ENCODE measurements at regions not wholly inside any gene's neighbourhood (a gene's known extent, or its start where the extent isn't known, plus 50 kb on each side); places are given as distances from the start of the nearest gene placed in this dataset.
"Not testable (repeated sequence)": the region's sequence is repeated elsewhere in the genome, so short reads cannot be mapped to it uniquely, and the experiment has no call there.

DNA sequence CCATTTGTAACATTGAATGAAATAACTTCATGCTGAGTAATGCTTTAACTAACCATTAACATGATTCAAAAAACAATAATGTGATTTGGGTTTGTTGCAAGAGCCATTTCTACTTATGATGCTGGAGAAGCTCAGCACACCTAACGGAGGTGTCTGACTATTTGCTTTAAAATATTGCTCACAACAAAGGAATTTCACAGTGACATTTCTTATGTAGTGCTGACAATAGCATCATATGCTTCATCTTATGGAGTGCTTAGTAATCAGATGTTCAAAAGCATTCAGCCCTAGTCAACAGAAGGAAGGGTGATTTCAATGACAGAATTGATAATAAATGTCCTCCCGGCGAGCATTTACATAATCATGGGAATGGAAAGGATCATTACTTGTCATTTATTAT is 1003.3 kb upstream of the COX7C start:
- DNase-seq (no peak), ATAC-seq (ENCODE audit: low FRiP score in 2 of 2) (no peak)
- Histone ChIP-seq H3K4me1 (no peaks in the 10 kb centered on the region), H3K27me3 (no peaks in the 10 kb centered on the region), H3K9me3 (no peaks in the 10 kb centered on the region), H3K4me3 (no peak overlapping the region), H3K36me3 (no peaks in the 10 kb centered on the region), H3K27ac (no peak overlapping the region)
- TF ChIP-seq EP300 (IDR thresholded peaks at IDR 0.05) = no peak
- TF ChIP-seq, protein P1, sequence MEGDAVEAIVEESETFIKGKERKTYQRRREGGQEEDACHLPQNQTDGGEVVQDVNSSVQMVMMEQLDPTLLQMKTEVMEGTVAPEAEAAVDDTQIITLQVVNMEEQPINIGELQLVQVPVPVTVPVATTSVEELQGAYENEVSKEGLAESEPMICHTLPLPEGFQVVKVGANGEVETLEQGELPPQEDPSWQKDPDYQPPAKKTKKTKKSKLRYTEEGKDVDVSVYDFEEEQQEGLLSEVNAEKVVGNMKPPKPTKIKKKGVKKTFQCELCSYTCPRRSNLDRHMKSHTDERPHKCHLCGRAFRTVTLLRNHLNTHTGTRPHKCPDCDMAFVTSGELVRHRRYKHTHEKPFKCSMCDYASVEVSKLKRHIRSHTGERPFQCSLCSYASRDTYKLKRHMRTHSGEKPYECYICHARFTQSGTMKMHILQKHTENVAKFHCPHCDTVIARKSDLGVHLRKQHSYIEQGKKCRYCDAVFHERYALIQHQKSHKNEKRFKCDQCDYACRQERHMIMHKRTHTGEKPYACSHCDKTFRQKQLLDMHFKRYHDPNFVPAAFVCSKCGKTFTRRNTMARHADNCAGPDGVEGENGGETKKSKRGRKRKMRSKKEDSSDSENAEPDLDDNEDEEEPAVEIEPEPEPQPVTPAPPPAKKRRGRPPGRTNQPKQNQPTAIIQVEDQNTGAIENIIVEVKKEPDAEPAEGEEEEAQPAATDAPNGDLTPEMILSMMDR (IDR thresholded peaks at IDR 0.05) = no peak
- TF ChIP-seq POLR2A (IDR thresholded peaks at IDR 0.05) = no peak
- TF ChIP-seq POLR2AphosphoS5 (IDR thresholded peaks at IDR 0.05) = no peak
- WGBS, 2 donors = 82 to 85% methylated on average over 3 of the region's 3 CpGs

DNA sequence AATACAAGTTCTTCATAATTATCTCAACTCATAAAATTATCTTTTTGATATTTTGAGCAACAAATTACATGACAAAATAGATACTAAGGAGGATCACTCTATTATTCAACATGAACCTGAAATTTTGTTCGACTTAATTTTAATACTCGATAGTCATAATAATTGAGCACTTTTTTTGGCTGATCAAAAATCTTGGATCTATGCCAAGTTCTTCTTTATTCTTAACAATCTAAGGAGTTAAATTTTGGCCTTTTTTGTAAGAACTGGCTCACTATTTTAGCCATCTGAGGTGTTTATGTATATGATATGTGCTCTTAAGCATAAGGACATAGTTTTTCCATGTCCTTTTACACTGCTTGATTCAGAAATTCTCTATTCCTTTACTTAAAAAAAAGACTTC is 996.1 kb upstream of the COX7C start:
- H3K4me3 ChIP-seq = no peak overlapping the region
- H3K36me3 ChIP-seq = no peaks in the 10 kb centered on the region
- no peak for DNase-seq
- no peak overlapping the region for H3K27ac ChIP-seq
- no peak for ATAC-seq (ENCODE audit: low FRiP score in 2 of 2)
- H3K9me3 ChIP-seq = no peaks in the 10 kb centered on the region
- no peaks in the 10 kb centered on the region for H3K27me3 ChIP-seq
- H3K4me1 ChIP-seq = no peaks in the 10 kb centered on the region
- WGBS, 2 donors = 94% methylated on average over 2 of the region's 2 CpGs
- TF ChIP-seq POLR2A (IDR thresholded peaks at IDR 0.05) (no peak), POLR2AphosphoS5 (IDR thresholded peaks at IDR 0.05) (no peak), EP300 (IDR thresholded peaks at IDR 0.05) (no peak)
- TF ChIP-seq, protein P1 (IDR thresholded peaks at IDR 0.05) = no peak

DNA sequence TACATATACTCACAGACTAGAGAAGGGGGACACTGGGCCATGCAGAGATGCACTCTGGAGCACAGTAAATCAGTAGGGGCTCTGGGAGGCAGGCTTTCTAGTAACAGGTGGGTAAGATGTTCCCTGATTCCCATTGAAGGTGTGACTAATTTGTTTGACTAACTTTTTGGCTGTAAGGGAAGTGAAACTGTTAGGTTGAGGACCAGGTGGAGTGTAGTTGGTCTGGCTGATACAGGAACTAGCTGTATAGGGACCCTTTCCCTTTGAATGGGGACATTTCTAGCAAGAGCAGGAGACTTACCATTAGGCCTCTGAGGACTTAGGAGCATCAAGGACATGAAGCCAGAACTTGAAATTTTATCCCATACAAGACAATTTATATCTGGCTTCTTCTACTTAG is 989.6 kb upstream of the COX7C start:
- no peaks in the 10 kb centered on the region for H3K36me3 ChIP-seq
- H3K9me3 ChIP-seq = no peaks in the 10 kb centered on the region
- no peak overlapping the region for H3K4me3 ChIP-seq
- DNase-seq = no peak
- no peak overlapping the region for H3K27ac ChIP-seq
- ATAC-seq (ENCODE audit: low FRiP score in 2 of 2) = no peak
- H3K27me3 ChIP-seq = no peaks in the 10 kb centered on the region
- TF ChIP-seq, protein P1 (IDR thresholded peaks at IDR 0.05) = no peak
- TF ChIP-seq EP300 (IDR thresholded peaks at IDR 0.05) = no peak
- TF ChIP-seq POLR2AphosphoS5 (IDR thresholded peaks at IDR 0.05) = no peak
- TF ChIP-seq POLR2A (IDR thresholded peaks at IDR 0.05) = no peak
- no peaks in the 10 kb centered on the region for H3K4me1 ChIP-seq

DNA sequence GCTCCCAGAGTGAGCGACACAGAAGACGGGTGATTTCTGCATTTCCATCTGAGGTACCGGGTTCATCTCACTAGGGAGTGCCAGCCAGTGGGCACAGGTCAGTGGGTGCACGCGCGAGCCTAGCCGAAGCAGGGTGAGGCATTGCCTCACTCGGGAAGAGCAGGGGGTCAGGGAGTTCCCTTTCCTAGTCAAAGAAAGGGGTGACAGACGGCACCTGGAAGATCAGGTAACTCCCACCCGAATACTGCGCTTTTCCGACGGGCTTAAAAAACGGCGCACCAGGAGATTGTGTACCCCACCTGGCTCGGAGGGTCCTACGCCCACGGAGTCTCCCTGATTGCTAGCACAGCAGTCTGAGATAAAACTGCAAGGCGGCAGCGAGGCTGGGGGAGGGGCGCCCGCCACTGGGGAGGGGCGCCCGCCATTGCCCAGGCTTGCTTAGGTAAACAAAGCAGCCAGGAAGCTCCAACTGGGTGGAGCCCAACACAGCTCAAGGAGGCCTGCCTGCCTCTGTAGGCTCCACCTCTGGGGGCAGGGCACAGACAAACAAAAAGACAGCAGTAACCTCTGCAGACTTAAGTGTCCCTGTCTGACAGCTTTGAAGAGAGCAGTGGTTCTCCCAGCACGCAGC is 979.1 kb upstream of the COX7C start:
- H3K27ac ChIP-seq; H3K4me3 ChIP-seq; H3K36me3 ChIP-seq; H3K27me3 ChIP-seq; H3K4me1 ChIP-seq; H3K9me3 ChIP-seq; ATAC-seq (ENCODE audit: low FRiP score in 2 of 2): not testable (repeated sequence)
- peak in 1 of 2 donors; percentile 20 for DNase-seq
- 91 to 97% methylated on average over 18 to 20 of the region's 25 CpGs for WGBS, 2 donors

DNA sequence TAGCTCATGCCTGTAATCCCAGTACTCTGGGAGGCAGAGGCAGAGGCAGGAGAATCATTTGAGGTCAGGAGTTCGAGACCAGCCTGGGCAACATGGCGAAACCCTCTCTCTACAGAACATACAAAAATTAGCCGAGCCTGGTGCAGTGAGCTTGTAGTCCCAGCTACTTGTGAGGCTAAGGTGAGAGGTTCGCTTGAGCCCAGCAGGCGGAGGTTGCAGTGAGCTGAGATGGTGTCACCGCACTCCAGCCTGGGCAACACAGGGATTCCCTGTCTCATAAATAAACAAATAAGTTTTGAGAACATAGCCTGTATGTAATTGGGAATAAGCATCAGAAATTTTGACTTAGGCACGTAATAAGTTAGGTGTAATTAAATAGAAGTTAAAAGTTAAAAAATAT is 971.7 kb upstream of the COX7C start:
- DNase-seq (no peak), ATAC-seq (ENCODE audit: low FRiP score in 2 of 2) (no peak)
- Histone ChIP-seq H3K27ac (no peak overlapping the region), H3K27me3 (no peaks in the 10 kb centered on the region), H3K4me1 (no peaks in the 10 kb centered on the region), H3K4me3 (no peak overlapping the region), H3K36me3 (no peaks in the 10 kb centered on the region), H3K9me3 (no peaks in the 10 kb centered on the region)
- TF ChIP-seq POLR2AphosphoS5 (IDR thresholded peaks at IDR 0.05) = no peak
- no peak for TF ChIP-seq EP300 (IDR thresholded peaks at IDR 0.05)
- TF ChIP-seq POLR2A (IDR thresholded peaks at IDR 0.05) = no peak
- TF ChIP-seq, protein P1 (IDR thresholded peaks at IDR 0.05) = no peak
- WGBS, 2 donors = 83 to 86% methylated on average over 7 of the region's 7 CpGs

All from upper lobe of left lung (tissue), 6 donors.